GM20000 (cell line): ENCODE measurements at regions not wholly inside any gene's neighbourhood (a gene's known extent, or its start where the extent isn't known, plus 50 kb on each side); places are given as distances from the start of the nearest gene placed in this dataset.

Experiments
- DNase-seq: peaks from one replicate; pipeline ENCODE4 v3.0.0; 2012; ENCODE audit warnings: low spot score
- TF ChIP-seq, protein P1 (sequence below): IDR thresholded peaks from 2 replicates; pipeline ENCODE4 v1.5.1; 2012; ENCODE audit warnings: mild to moderate bottlenecking, control low read depth; ENCODE audit errors: extremely low read depth, missing control alignments

DNA sequence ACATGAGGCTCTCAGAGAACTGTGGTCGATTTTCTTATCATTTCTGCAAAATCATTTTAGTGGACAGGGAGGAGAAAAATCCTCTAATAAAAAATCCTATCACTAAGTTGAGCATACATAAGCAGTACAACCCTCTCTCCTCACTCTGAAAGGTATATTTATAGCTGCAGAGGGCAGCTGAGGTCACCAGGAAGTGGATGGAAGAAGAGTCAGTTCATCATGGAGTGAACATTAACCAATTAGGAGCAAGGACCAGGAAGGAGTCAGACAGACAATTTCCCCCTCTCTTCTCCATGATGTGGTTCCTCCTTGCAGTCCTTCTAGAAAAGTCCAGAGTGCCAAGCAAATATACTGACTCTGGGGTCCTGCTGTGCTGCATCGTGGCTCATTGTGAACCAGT, 253.7 kb downstream of the TOX3 start:
- DNase-seq, result no peak
- TF ChIP-seq, protein P1, sequence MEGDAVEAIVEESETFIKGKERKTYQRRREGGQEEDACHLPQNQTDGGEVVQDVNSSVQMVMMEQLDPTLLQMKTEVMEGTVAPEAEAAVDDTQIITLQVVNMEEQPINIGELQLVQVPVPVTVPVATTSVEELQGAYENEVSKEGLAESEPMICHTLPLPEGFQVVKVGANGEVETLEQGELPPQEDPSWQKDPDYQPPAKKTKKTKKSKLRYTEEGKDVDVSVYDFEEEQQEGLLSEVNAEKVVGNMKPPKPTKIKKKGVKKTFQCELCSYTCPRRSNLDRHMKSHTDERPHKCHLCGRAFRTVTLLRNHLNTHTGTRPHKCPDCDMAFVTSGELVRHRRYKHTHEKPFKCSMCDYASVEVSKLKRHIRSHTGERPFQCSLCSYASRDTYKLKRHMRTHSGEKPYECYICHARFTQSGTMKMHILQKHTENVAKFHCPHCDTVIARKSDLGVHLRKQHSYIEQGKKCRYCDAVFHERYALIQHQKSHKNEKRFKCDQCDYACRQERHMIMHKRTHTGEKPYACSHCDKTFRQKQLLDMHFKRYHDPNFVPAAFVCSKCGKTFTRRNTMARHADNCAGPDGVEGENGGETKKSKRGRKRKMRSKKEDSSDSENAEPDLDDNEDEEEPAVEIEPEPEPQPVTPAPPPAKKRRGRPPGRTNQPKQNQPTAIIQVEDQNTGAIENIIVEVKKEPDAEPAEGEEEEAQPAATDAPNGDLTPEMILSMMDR, result no peak

DNA sequence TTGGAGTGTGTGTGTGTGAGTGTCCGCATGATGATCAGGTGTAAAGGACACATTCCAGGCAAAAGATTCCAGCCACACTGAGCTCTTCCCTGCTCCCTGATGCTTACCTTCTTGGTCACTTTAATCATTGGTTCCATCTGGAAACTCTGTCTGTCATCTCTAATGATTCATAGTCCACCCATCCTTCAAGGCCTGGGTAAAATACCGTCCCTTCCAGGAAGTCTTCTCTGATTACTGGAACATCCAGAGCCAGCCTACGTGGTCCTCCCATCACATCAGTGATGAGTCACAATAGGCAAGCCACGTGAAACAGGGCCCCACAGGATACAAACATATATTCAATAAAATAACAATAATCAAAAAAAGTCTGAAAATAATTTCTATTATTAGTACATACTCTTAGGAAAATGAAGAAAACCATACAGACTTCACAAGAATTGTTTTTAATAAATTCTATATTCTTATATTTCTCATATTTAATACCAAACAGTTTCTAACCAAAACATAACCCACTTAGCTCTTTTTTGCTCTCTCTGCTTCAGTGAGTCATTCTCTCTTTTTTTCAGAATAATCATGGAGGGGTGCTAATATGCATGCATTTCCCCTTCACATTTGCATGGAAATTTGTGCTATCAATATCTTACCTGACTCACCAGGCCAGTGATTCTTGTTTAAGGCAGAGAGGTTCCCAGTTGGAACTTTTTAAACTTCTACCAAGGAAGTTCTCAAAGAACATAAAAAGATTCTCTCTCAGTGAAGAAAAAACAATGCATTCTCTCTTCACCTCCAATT, 263.2 kb downstream of the TOX3 start:
- no peak for DNase-seq
- TF ChIP-seq, protein P1, result no peak

DNA sequence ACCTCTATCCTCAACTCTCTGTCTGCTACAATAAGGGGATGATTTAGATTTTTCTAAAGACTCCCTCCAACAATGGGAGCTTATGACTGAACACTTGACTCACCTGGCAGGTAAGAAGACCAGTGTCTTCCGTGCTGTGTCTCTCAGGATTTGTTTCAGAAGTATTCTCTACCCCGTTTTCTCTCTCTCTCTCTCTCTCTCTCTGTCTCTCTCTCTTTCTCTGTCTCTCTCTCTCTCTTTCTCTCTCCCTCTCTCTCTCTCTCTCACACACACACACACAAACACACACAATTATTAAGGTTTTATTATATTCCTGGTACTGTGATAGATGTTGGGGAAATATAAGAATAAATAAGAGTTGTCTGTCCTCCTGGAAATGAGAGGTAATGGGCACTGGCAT, 263.9 kb downstream of the TOX3 start:
- DNase-seq, result no peak
- TF ChIP-seq, protein P1, result no peak

DNA sequence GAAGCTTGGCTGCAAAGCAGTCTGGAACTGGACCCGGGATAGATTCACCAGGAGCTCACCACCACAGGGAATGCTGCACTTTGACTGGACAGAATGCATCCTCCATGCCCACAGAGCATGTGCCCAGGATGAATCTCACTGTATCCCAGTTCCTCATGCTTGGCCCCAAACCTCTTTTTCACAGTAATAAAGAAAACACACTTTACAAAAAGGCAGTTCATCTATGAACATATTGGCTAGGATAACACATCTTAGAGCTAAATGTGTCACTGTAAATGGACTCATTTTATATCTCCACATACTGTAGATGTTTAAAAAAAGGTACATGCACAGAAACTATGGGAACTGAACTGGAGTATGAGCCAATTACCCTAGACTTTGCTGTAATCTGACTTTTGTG, 266.9 kb downstream of the TOX3 start:
- no peak for DNase-seq
- TF ChIP-seq, protein P1, result no peak

DNA sequence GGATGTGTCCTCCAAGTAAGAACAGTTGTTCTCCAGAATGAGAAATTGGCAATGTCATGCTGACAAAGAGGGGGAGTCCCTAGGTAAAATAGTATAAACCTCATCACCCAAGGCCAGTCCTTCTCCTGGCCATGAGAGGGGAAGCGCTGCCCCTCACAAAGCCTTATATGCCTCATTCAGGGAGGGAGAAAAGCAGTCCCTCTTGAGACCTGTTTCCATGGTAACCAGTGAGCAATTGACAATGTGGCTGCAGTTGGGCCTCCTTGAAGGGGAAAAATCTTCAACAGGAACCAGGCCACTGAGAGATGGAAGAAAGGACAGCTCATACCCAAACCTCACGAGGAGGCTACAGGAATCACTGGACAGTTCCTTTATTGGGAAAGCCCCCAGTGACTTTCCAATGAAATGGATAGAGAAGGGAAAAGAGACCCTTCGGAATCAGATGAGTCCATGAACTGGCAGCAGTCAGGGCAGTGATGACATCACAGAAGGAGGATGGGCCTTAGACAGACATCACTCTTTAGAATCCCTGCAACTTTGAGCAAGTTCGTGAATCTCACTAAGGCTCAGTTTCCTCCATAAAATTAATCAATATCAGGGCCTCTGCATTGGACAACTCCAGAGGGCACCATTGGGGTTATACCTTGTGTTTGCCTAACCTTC, 275.7 kb downstream of the TOX3 start:
- TF ChIP-seq, protein P1, result no peak
- DNase-seq, result no peak

DNA sequence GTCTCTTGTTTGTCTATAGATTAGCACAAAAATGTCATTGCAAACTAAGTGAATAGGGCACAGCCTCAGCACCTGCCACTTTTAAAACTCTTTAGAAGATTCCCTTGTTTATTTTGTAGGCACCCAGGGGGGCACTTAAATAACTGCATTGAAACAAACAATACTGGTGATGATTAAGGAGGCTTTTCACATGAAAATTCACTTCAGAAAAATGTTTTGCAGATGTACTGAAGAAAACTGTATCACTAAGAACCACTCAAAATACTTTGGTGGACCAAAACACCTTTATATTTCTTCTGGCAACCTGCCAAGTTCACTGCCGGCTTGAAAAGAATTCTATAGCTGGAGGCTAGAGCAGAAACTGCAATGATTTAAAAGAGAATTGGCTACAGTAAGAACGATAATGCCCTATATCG, 281.5 kb downstream of the TOX3 start:
- DNase-seq, result no peak

DNA sequence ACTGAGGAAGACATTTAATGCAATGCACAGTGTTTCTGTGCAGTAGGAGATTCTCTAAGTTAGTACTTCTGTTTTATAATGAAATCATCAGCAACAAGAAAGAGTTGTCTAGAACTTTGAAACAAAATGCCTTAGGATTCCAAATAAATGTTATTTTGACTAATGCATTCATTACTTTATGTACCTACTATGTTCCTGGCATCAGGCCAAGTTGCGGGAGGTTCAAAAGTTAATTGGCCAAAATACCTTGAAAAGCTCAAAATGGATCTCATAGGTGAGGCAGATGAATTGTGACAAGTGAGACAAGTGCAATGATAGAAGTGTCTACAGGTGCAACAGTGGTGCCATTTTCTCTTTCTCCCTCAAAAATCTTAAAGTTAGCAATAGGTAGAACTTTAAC, 289.4 kb downstream of the TOX3 start:
- TF ChIP-seq, protein P1, result no peak
- DNase-seq, result no peak

More for the DNA sequence above, 281.5 kb downstream of the TOX3 start:
- TF ChIP-seq, protein P1, result no peak
